NCI-H2029 treated with DMSO at 0.1 percent for 48 hours (cell line): ENCODE measurements at regions not wholly inside any gene's neighbourhood (a gene's known extent, or its start where the extent isn't known, plus 50 kb on each side); places are given as distances from the start of the nearest gene placed in this dataset.

Experiments used
- DNase-seq: peaks from one replicate; lab custom pipeline; 2025; lab: John Stamatoyannopoulos, UW

- no peak for DNase-seq
Observed at GRCh38 chr2:120515759-120516678, 170.1 kb downstream of the INHBB start.

GRCh38 chr2:120516679-120517314, 170.9 kb downstream of the INHBB start:
- DNase-seq: no peak

GRCh38 chr2:120517751-120518469, 172.0 kb downstream of the INHBB start:
- DNase-seq: peak; percentile 3

- DNase-seq: no peak
Observed at GRCh38 chr2:120518819-120519218, 172.9 kb downstream of the INHBB start.

- DNase-seq: no peak
Observed at GRCh38 chr2:120519469-120519868, 173.5 kb downstream of the INHBB start.

GRCh38 chr2:120520454-120520853, 174.5 kb downstream of the INHBB start:
- DNase-seq: no peak

GRCh38 chr2:120520929-120521912, 175.3 kb downstream of the INHBB start:
- DNase-seq: peak; percentile 26

GRCh38 chr2:120522151-120522751, 176.3 kb downstream of the INHBB start:
- no peak for DNase-seq

GRCh38 chr2:120523766-120524165, 177.8 kb downstream of the INHBB start:
- DNase-seq: no peak

GRCh38 chr2:120524174-120524573, 178.2 kb downstream of the INHBB start:
- DNase-seq: no peak

GRCh38 chr2:120525056-120526046, 179.4 kb downstream of the INHBB start:
- DNase-seq: no peak

- DNase-seq: no peak
Observed at GRCh38 chr2:120526047-120526562, 180.2 kb downstream of the INHBB start.

GRCh38 chr2:120526997-120527945, 181.3 kb downstream of the INHBB start:
- DNase-seq: no peak

GRCh38 chr2:120528051-120528692, 182.2 kb downstream of the INHBB start:
- no peak for DNase-seq

GRCh38 chr2:120528693-120529076, 182.7 kb downstream of the INHBB start:
- no peak for DNase-seq

GRCh38 chr2:120530781-120531180, 184.8 kb downstream of the INHBB start:
- no peak for DNase-seq

GRCh38 chr2:120531365-120531764, 185.4 kb downstream of the INHBB start:
- no peak for DNase-seq
